ENCODE measurements at regions not wholly inside any gene's neighbourhood (a gene's known extent, or its start where the extent isn't known, plus 50 kb on each side); places are given as distances from the start of the nearest gene placed in this dataset.

DNA sequence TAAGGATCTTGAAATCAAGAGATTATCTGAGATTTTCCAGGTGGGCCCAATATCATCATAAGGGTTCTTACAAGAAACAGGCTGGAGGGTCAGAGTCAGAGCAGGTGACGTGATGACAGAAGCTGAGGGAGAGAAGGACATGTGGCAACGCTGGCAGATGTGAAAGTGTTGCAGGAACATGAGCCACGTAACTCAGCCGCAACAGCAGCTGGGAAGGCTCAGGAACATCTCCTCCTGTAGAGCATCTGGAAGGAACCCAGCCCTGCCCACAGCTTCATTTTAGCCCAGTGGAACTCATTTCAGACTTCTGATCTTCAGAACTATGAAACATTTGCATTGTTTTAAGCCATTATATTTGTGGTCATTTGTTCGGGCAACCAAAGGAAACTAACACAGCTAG lies 156.3 kb upstream of the VEGFC start:
- intact Hi-C loops (cut with DNase I; ENCODE audit: low total_unique reads), result no loop called here
- no peak overlapping the region for H3K4me3 ChIP-seq (ENCODE audit: low read depth, poor library complexity, severe bottlenecking)
- TF ChIP-seq POLR2A (IDR thresholded peaks at IDR 0.05), result no peak
- TF ChIP-seq, protein P1, sequence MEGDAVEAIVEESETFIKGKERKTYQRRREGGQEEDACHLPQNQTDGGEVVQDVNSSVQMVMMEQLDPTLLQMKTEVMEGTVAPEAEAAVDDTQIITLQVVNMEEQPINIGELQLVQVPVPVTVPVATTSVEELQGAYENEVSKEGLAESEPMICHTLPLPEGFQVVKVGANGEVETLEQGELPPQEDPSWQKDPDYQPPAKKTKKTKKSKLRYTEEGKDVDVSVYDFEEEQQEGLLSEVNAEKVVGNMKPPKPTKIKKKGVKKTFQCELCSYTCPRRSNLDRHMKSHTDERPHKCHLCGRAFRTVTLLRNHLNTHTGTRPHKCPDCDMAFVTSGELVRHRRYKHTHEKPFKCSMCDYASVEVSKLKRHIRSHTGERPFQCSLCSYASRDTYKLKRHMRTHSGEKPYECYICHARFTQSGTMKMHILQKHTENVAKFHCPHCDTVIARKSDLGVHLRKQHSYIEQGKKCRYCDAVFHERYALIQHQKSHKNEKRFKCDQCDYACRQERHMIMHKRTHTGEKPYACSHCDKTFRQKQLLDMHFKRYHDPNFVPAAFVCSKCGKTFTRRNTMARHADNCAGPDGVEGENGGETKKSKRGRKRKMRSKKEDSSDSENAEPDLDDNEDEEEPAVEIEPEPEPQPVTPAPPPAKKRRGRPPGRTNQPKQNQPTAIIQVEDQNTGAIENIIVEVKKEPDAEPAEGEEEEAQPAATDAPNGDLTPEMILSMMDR (IDR thresholded peaks at IDR 0.05), result no peak
- WGBS, 2 donors, result 87% methylated on average over 5 of the region's 5 CpGs
- no peak for DNase-seq (ENCODE audit: low spot score in 2 of 2)

DNA sequence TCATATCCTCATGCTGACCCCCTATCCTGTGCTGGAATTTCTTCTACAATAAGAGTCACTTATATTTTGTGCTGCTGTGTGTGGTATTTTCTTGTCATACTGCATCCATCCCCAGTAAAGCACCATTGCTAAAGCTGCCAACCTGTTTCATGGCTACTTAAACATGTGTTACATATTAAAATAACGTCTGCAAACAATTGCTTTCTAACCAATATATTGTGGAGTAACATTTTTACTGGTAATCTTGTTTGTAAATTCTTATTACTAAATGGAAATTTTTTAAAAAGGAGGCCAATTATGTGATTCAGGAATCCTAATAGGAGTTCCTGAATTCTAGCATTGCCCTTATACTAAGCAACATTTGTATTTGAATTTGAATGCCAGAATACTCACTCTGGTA lies 160.3 kb upstream of the VEGFC start:
- intact Hi-C loops (cut with DNase I; ENCODE audit: low total_unique reads), result no loop called here
- no peak overlapping the region for H3K4me3 ChIP-seq (ENCODE audit: low read depth, poor library complexity, severe bottlenecking)
- DNase-seq (ENCODE audit: low spot score in 2 of 2), result no peak
- TF ChIP-seq, protein P1 (IDR thresholded peaks at IDR 0.05), result no peak
- no peak for TF ChIP-seq POLR2A (IDR thresholded peaks at IDR 0.05)
- WGBS, 2 donors, result 59 to 68% methylated on average over 1 of the region's 1 CpG

DNA sequence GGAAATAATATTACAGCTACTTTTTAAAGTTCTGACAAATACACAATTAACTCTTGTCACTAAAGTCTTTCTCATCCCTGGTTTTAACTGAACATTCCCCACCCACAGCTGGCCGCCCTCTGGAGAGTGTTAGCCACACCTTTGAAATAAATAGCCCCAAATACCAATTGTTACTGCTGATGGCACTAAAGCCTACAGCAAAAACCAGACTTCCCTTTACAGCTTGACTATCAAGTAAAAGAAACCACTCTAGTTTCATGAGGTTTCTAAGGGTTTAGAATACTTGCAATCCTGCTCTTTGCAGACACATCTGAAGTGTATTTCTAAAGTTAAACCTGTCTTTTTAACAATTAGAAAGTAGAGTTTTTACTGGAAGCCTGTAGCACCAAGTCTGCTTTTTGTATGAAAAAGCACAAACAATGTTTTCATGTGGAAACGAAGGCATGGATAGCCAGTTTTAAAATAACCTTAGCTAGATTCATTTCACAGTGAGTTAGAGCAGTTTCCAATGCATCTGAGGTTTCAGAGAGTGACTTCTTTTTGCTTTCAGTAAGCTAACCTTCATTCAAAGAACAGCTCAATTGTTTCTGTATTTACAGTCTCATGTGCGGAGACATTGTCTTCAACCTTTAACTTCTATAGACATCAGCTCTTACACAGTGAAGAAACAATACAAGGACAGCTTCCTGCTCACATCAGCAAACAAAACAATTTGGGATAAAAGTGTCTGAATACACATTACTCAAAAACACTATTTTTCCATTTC lies 164.8 kb upstream of the VEGFC start:
- TF ChIP-seq, protein P1 (IDR thresholded peaks at IDR 0.05), result no peak
- TF ChIP-seq POLR2A (IDR thresholded peaks at IDR 0.05), result no peak
- WGBS, 2 donors, result 75 to 79% methylated on average over 3 of the region's 3 CpGs
- DNase-seq (ENCODE audit: low spot score in 2 of 2), result no peak
- intact Hi-C loops (cut with DNase I; ENCODE audit: low total_unique reads), result no loop called here
- H3K4me3 ChIP-seq (ENCODE audit: low read depth, poor library complexity, severe bottlenecking), result no peak overlapping the region

DNA sequence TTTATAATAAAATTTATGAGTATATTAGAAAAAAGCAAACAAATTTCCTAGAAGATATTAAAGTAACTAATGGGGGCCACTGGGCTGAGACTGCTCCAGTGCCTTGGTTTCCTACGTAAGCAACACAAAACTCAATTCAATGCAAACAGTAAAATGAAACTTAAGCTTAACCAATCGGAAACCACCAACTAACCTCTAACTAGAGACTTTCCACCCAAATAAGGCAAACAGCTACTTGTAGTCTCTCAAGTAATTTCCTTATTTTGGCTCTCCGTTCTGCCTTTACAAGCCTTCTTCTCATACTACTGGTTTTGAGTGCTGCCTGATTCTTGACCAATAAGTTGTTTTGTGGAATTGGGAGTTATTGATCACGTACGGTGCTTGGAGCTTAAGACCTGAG lies 167.3 kb upstream of the VEGFC start:
- intact Hi-C loops (cut with DNase I; ENCODE audit: low total_unique reads), result no loop called here
- DNase-seq (ENCODE audit: low spot score in 2 of 2), result no peak
- 89% methylated on average over 5 of the region's 5 CpGs for WGBS, 2 donors
- H3K4me3 ChIP-seq (ENCODE audit: low read depth, poor library complexity, severe bottlenecking), result no peak overlapping the region
- TF ChIP-seq POLR2A (IDR thresholded peaks at IDR 0.05), result no peak
- TF ChIP-seq, protein P1 (IDR thresholded peaks at IDR 0.05), result no peak

DNA sequence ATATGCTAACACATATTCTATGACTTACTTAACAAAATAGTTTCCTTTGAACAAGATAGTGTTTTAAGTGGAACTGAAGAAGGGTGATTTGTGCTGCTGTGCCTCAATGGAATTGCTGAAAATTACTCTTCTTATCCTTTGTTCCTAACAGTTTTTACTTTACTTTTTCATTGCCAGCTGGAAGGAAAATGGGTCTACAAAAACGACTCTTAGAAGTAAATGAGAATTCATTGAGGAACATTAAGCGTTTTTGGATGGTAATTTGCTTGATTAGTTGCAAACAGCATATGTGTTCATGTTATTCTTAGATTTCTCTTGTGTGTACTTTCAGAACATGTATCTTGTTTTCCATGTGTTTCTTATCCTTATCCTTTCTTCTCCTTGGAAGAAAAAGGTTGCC lies 170.4 kb upstream of the VEGFC start:
- no peak overlapping the region for H3K4me3 ChIP-seq (ENCODE audit: low read depth, poor library complexity, severe bottlenecking)
- no peak for DNase-seq (ENCODE audit: low spot score in 2 of 2)
- intact Hi-C loops (cut with DNase I; ENCODE audit: low total_unique reads), result no loop called here
- TF ChIP-seq, protein P1 (IDR thresholded peaks at IDR 0.05), result no peak
- TF ChIP-seq POLR2A (IDR thresholded peaks at IDR 0.05), result no peak
- WGBS, 2 donors, result 40 to 54% methylated on average over 2 of the region's 2 CpGs
